SK-N-SH treated with all-trans-retinoic acid at 6 μM for 48 hours (cell line): ENCODE measurements at regions not wholly inside any gene's neighbourhood (a gene's known extent, or its start where the extent isn't known, plus 50 kb on each side); places are given as distances from the start of the nearest gene placed in this dataset.

Experiments used
- ARNTL ChIP-seq: fragments of 450-650 bp; formaldehyde crosslinking; IDR thresholded peaks from 2 replicates; pipeline ENCODE4 v1.5.0; 2020; ENCODE audit warnings: low read depth, mild to moderate bottlenecking, moderate library complexity, borderline replicate concordance
- BACH2 ChIP-seq: fragments of 250-450 bp; sonication (Bioruptor Pico); IDR thresholded peaks from 2 replicates; pipeline ENCODE4 v1.9.0; 2021; ENCODE audit warnings: mild to moderate bottlenecking, borderline replicate concordance
- CSRNP3 ChIP-seq: fragments of 250-450 bp; sonication (Bioruptor Pico); IDR thresholded peaks from 2 replicates; pipeline ENCODE4 v1.5.1; 2021; ENCODE audit warnings: mild to moderate bottlenecking, moderate library complexity
- ZFP3 ChIP-seq: fragments of 250-450 bp; sonication (Bioruptor Pico); IDR thresholded peaks from 2 replicates; pipeline ENCODE4 v1.5.0; 2020; ENCODE audit warnings: mild to moderate bottlenecking, moderate library complexity
- ZFP30 ChIP-seq: fragments of 450-650 bp; formaldehyde crosslinking; IDR thresholded peaks from 2 replicates; pipeline ENCODE4 v1.5.0; 2022; ENCODE audit warnings: mild to moderate bottlenecking, moderate library complexity
- ZNF70 ChIP-seq: fragments of 450-650 bp; formaldehyde crosslinking; IDR thresholded peaks from 2 replicates; pipeline ENCODE4 v1.5.0; 2020; ENCODE audit warnings: mild to moderate bottlenecking, moderate library complexity
- TF ChIP-seq, protein P1 (sequence below): fragments of 250-450 bp; sonication (Bioruptor Pico); IDR thresholded peaks from 2 replicates; pipeline ENCODE4 v1.5.1; 2020; ENCODE audit warnings: low read depth, mild to moderate bottlenecking, moderate library complexity

- TF ChIP-seq BACH2 (CRISPR knock-in tag) (no peak), ZNF70 (CRISPR knock-in tag) (no peak), ZFP3 (CRISPR knock-in tag) (no peak), ZFP30 (CRISPR knock-in tag) (no peak), CSRNP3 (CRISPR knock-in tag) (no peak), ARNTL (CRISPR knock-in tag) (no peak)
- TF ChIP-seq, protein P1, sequence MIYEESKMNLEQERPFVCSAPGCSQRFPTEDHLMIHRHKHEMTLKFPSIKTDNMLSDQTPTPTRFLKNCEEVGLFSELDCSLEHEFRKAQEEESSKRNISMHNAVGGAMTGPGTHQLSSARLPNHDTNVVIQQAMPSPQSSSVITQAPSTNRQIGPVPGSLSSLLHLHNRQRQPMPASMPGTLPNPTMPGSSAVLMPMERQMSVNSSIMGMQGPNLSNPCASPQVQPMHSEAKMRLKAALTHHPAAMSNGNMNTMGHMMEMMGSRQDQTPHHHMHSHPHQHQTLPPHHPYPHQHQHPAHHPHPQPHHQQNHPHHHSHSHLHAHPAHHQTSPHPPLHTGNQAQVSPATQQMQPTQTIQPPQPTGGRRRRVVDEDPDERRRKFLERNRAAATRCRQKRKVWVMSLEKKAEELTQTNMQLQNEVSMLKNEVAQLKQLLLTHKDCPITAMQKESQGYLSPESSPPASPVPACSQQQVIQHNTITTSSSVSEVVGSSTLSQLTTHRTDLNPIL (CRISPR knock-in tag): no peak
Observed at GRCh38 chr2:53562407-53562806, 205.2 kb upstream of the CHAC2 start.
